ENCODE measurements at regions not wholly inside any gene's neighbourhood (a gene's known extent, or its start where the extent isn't known, plus 50 kb on each side); places are given as distances from the start of the nearest gene placed in this dataset.

DNA sequence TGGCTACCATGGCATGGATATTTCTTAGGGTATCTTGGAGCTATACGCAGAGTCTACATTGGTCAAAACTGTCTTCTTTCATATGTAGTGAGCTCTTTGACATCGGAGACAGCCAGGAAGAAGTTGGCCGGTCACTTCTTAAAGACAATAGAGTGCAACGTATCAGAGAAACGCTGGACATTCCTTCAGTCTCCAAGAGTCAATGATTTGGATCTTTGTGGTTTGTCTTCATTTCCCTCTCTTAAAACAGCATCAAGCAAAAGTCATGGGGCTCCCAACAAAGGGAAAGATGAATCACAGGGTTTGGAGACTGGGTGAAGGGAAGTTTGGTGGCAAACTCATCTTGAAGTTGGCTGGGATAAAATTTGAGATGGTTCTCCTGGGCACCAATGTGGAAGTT is 320.1 kb downstream of the AGTPBP1 start:
- no peak for TF ChIP-seq CTCF (IDR thresholded peaks at IDR 0.05; ENCODE audit: partially characterized antibody, unreplicated experiment)
- peaks cover 5% of the 10 kb centered on the region for H3K4me1 Mint-ChIP-seq (ENCODE audit: low read depth, unreplicated experiment)
- H3K36me3 Mint-ChIP-seq (ENCODE audit: unreplicated experiment), result peaks cover 4% of the 10 kb centered on the region
- H3K4me3 Mint-ChIP-seq (ENCODE audit: unreplicated experiment), result no peak overlapping the region
- DNase-seq, result no peak
- H3K9me3 Mint-ChIP-seq (ENCODE audit: unreplicated experiment), result no peaks in the 10 kb centered on the region
- no peak overlapping the region for H3K27ac Mint-ChIP-seq (ENCODE audit: unreplicated experiment)
- H3K27me3 Mint-ChIP-seq (ENCODE audit: unreplicated experiment), result no peaks in the 10 kb centered on the region

DNA sequence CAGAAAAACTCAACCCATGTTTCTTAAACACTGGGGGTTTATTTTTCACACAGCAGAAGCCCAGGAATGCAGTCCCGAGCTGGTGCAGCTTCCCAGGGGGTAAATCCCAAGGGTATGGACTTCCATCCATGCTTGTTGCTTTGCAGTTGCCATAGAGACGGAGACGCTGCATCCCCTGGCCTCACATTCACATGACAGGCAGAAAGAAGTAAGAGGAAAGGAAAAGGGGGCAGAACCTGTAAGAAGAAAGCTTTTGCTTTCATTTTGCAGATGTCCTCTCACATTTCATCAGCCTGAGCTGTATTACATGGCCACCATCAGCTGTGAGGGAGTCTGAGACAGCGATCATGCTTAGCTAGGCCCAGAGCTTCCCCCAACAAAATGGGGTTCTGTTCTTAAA is 321.0 kb downstream of the AGTPBP1 start:
- peaks cover 4% of the 10 kb centered on the region for H3K36me3 Mint-ChIP-seq (ENCODE audit: unreplicated experiment)
- no peaks in the 10 kb centered on the region for H3K9me3 Mint-ChIP-seq (ENCODE audit: unreplicated experiment)
- DNase-seq, result no peak
- H3K4me1 Mint-ChIP-seq (ENCODE audit: low read depth, unreplicated experiment), result peaks cover 5% of the 10 kb centered on the region
- H3K27me3 Mint-ChIP-seq (ENCODE audit: unreplicated experiment), result no peaks in the 10 kb centered on the region
- TF ChIP-seq CTCF (IDR thresholded peaks at IDR 0.05; ENCODE audit: partially characterized antibody, unreplicated experiment), result no peak
- H3K4me3 Mint-ChIP-seq (ENCODE audit: unreplicated experiment), result no peak overlapping the region
- no peak overlapping the region for H3K27ac Mint-ChIP-seq (ENCODE audit: unreplicated experiment)

GRCh38 chr9:85417674-85418073 is 324.1 kb downstream of the AGTPBP1 start:
- H3K27ac Mint-ChIP-seq (ENCODE audit: unreplicated experiment), result no peak overlapping the region
- no peaks in the 10 kb centered on the region for H3K9me3 Mint-ChIP-seq (ENCODE audit: unreplicated experiment)
- peaks cover 3% of the 10 kb centered on the region for H3K36me3 Mint-ChIP-seq (ENCODE audit: unreplicated experiment)
- no peak for TF ChIP-seq CTCF (IDR thresholded peaks at IDR 0.05; ENCODE audit: partially characterized antibody, unreplicated experiment)
- H3K4me3 Mint-ChIP-seq (ENCODE audit: unreplicated experiment), result no peak overlapping the region
- DNase-seq, result no peak
- peaks cover 2% of the 10 kb centered on the region for H3K27me3 Mint-ChIP-seq (ENCODE audit: unreplicated experiment)
- H3K4me1 Mint-ChIP-seq (ENCODE audit: low read depth, unreplicated experiment), result peaks cover 5% of the 10 kb centered on the region

DNA sequence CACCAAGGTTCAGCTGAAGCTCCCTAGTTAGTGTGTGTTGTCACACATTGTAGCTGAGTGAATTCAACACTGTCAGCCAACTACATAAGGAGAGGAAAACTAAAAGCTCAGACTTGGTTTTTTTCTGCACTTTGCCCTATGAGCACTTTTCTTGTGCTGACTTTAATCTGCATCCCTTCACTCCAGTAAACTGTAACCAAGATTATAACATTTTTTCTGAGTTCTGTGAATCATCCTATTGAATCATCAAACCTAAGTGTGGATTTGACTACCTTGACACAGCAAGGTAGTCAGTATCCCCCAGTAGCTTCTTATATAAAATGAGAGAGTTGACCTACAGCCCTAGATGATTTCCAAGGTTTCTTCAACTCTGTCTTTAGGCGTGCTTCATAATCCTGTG is 325.0 kb downstream of the AGTPBP1 start:
- no peak for DNase-seq
- Mint-ChIP-seq H3K9me3 (ENCODE audit: unreplicated experiment) (no peaks in the 10 kb centered on the region), H3K4me3 (ENCODE audit: unreplicated experiment) (no peak overlapping the region), H3K27ac (ENCODE audit: unreplicated experiment) (no peak overlapping the region), H3K27me3 (ENCODE audit: unreplicated experiment) (peaks cover 2% of the 10 kb centered on the region), H3K36me3 (ENCODE audit: unreplicated experiment) (no peaks in the 10 kb centered on the region), H3K4me1 (ENCODE audit: low read depth, unreplicated experiment) (peaks cover 5% of the 10 kb centered on the region)
- TF ChIP-seq CTCF (IDR thresholded peaks at IDR 0.05; ENCODE audit: partially characterized antibody, unreplicated experiment), result no peak

- no peaks in the 10 kb centered on the region for H3K36me3 Mint-ChIP-seq (ENCODE audit: unreplicated experiment)
- peaks cover 2% of the 10 kb centered on the region for H3K27me3 Mint-ChIP-seq (ENCODE audit: unreplicated experiment)
- DNase-seq, result no peak
- H3K9me3 Mint-ChIP-seq (ENCODE audit: unreplicated experiment), result no peaks in the 10 kb centered on the region
- TF ChIP-seq CTCF (IDR thresholded peaks at IDR 0.05; ENCODE audit: partially characterized antibody, unreplicated experiment), result no peak
- no peak overlapping the region for H3K27ac Mint-ChIP-seq (ENCODE audit: unreplicated experiment)
- H3K4me1 Mint-ChIP-seq (ENCODE audit: low read depth, unreplicated experiment), result no peaks in the 10 kb centered on the region
- H3K4me3 Mint-ChIP-seq (ENCODE audit: unreplicated experiment), result no peak overlapping the region
Measured at GRCh38 chr9:85414390-85414789, 327.4 kb downstream of the AGTPBP1 start.

Measured in glutamatergic neuron (in vitro differentiated cells).